AG08396 (cell line): ENCODE measurements at regions not wholly inside any gene's neighbourhood (a gene's known extent, or its start where the extent isn't known, plus 50 kb on each side); places are given as distances from the start of the nearest gene placed in this dataset.

Experiments
- DNase-seq: peaks from one replicate; pipeline ENCODE4 v3.0.0; 2012; ENCODE audit warnings: low spot score, mixed read lengths

- DNase-seq, result no peak
Observed at GRCh38 chr4:80145739-80146138, 51.6 kb upstream of the PRDM8 start.

DNA sequence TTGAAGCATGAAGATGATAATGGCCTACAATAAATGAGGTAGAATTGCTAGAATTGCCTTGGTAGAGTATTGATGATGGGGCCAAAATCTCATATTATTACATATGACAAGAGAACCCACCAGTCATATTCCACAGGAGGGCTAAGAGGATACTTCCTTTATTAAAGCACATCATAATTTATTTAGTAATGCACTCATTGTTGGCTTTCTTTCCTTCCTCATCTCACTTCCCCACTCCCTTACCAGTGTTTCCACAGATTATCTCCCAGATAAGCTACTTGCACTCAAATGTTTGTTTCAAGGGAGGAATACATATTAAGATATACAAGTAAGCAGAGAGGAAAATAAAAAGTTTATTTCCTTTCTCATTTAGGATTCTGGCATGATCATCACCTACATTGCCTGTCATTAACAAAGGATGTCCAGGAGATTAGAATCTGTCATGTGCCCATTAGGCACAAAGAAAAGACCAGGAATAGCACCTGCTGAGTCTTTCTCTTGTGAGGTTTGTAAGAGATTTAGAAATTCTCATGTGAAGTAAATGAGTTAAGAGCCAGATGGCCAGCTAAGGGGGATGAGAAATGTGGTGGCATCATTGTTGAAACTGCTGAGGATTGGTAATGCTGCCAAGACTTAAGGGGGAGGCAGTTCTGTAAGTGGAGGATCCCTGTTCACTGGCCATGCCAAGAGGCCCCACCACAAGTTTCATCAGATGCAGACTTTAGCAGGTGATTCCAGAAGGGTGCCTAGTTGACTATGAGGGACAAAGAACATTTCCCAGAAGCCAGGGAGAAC, 52.4 kb upstream of the PRDM8 start:
- DNase-seq, result no peak

DNA sequence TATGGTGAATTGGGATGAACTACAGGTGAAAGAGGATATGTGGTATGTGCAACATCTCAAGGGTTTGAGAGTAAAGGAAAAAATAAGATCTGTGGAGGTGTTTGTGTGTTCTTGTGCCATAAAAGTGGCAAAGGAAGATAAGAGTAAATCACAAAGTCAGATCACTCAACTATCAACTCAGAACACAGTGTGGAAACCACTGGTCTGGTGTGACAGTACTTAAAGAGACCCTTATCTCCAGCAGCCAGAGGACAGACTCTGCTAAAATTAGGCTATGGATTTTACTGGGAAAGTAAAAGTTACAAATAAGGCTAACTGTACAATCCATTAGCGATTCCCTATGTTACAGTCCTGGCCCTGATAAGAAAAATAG, 54.0 kb upstream of the PRDM8 start:
- no peak for DNase-seq

- no peak for DNase-seq
Observed at GRCh38 chr4:80142394-80143306, 54.7 kb upstream of the PRDM8 start.

DNA sequence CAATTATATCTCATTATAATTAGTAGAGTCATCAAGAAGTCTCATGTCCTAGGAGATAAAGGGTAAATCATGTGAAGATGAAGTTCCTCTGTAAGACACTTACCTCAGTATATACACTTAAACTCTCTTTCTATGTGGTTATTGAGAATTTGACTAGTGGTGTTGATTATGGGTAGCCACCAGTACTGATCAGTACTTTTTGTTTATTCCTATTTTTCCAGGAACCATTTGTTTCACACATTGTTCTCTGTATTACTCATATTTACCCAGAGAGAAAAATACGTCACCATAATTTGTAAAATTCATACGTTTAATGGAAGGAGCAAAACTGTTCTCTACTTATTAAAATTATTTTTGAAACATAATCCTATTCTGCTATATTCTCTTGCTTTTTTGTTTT, 55.8 kb upstream of the PRDM8 start:
- no peak for DNase-seq

- no peak for DNase-seq
Observed at GRCh38 chr4:80140194-80140593, 57.1 kb upstream of the PRDM8 start.

- DNase-seq, result no peak
Observed at GRCh38 chr4:80139671-80140070, 57.6 kb upstream of the PRDM8 start.

- peak; percentile 6 for DNase-seq
Observed at GRCh38 chr4:80138551-80139538, 58.5 kb upstream of the PRDM8 start.

DNA sequence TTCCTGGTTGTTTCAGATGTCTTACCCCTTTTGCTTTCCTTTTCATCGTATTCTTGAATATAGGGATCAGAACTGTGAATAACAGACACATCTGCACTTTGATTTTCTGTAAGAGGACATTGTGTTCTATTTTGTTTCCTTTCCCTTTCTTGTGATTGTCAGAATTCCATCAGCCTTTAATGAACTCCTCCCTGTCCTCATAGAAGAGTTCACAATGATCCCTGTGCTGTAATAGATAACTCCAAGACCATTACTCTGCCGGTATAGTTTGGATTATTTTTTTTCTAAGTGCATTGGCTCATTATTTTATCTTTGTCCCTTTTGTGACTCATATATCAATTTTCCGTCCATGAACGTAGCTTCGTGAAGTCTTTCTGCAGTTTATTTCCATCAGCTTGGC, 59.7 kb upstream of the PRDM8 start:
- DNase-seq, result no peak

GRCh38 chr4:80136270-80136669, 61.0 kb upstream of the PRDM8 start:
- no peak for DNase-seq

GRCh38 chr4:80135702-80136058, 61.6 kb upstream of the PRDM8 start:
- no peak for DNase-seq

DNA sequence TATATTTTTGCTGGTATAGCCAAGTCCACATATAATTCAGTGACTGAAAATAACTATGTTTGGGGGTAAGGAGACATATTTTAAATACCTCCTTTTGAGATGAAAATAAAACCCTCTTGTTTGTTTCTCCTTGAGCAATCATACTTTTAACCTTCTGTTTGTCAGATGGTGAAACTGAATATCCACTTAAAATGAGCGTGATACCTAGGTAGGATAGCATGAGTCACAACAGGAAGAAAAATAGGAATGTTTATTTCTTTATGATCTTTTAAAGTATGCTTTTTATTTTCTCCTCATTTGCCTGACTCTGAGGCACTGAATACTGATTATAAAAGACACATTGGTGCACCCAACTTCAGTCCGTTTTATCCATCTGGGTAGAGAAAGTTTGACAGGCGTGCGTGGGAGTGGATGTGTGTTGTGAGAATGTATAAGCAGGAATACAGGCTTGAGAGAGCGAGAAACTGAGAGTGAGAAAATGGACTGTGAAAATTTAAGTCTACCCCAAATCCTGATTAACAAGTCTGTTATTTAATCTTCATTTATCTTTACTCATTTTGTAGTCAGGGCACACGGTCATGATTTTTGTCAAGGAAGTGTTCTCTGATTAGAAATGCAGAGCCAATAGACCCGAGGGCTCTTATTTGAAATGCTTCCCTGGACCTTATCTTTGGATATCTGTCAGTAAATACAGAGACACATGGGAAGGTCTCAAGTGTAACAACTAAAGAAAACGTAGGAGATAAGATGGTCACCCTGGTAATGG, 62.1 kb upstream of the ANTXR2 start:
- DNase-seq, result no peak

DNA sequence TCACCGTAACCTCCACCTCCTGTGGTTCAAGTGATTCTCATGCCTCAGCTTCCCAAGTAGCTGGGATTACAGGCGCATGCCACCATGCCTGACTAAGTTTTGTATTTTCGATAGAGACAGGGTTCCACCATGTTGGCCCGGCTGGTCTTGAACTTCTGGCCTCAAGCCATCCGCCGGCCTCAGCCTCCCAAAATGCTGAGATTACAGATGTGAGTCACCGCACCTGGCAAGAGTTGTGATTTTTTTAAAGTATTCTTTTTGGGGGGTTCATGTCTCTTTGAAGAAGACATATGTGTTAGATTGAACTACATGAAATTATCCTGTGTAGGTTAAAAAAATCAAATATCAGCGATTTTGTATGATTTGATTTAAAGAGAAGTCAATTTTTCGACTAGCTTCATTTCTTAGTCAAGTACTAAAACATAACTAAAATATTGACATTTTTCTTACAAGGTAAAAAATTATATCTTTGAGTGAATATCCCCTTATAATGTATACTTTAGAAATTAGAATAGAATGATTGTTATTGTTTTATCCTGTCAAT, 60.3 kb upstream of the ANTXR2 start:
- no peak for DNase-seq

DNA sequence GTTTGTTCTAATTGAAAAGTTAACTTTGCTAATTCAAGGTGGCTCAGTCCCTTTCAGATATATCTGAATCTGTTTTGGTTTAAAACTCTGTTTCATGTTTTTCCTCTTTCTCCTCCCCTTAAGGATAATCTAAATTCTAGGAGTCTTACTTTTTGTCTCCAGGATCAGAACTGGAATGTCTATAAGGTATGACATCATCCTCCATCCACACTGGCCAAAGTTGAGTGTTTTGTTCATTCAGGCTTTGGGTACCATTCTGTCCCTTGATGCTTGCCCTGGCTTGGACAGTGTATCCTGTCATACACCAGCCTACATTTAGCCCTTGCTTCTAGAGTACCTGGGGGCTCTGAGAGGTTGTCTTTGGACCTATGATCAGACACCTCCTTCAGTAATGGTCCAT, 56.8 kb upstream of the ANTXR2 start:
- no peak for DNase-seq

DNA sequence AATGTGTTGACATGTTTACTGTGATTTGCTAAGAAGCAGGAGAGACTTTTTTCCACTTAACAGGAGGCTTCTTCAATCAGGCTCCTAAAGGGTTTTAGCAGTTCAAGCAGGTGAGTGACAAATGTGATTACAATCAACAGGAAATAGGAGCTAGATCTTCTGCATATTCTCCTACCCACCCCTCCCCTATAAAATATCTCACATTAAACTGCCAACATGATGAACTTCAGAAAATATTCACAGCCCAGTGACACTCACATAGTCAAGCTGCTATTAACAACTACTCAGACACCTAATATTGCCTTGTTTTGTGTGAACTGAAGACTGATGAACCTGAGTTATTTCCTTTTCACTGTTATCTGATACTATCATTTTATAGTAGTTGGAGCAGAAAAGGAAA, 55.9 kb upstream of the ANTXR2 start:
- no peak for DNase-seq

DNA sequence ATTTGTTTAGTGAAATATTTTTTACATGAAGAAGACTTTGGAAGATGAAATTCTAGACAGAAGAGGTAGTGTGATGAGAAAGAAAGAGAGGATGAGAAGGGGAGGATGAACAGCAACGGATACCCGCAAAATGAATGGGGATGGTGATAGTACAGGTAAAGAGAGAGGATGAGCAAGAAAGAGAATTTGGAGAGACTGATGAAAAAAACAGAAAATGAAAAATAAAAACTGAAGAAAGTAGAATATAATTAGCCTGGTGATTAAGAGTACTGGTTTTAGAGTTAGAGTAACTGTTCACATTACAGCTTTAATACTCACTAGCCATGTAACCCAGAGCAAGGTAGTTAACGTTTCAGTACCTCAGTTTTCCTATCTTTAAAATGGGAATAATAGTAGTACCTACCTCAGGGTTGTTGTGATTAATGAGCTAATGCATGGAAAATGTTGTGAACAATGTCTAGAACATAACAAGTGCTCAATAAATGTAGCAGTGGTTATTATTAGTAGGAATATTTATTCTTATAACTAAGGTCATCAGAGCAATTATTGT, 54.9 kb upstream of the ANTXR2 start:
- no peak for DNase-seq

DNA sequence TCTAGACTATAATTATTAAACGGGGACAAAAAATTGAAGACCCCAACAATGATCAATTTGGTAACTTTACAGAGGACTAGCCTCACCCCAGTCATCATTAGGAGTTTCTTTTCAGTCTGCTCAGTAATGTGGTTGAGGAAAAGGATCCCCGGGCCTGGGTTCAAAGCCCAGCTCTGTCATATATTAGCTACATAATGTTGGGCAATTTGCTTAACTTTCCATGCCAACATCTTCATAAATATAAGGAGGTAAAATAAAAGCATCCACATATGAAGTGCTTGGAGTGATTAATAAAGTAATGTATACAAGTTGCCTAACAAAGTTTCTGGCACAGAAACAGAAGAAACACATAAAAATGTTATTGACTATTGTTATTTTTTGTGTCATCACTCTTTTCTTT, 53.4 kb upstream of the ANTXR2 start:
- no peak for DNase-seq

- DNase-seq, result peak; percentile 21
Observed at GRCh38 chr4:80125252-80126177, 52.5 kb upstream of the ANTXR2 start.
